SK-N-SH (cell line): ENCODE measurements at regions not wholly inside any gene's neighbourhood (a gene's known extent, or its start where the extent isn't known, plus 50 kb on each side); places are given as distances from the start of the nearest gene placed in this dataset.

Experiments
- CTCF ChIP-seq: fragments of 200-600 bp; sonication (generic); IDR thresholded peaks from 2 replicates; pipeline ENCODE4 v1.6.1; 2017; ENCODE audit warnings: antibody characterized with exemption, mild to moderate bottlenecking, moderate library complexity
- FOXJ3 ChIP-seq: sonication (generic); formaldehyde crosslinking; IDR thresholded peaks from 2 replicates; pipeline ENCODE4 v1.5.1; 2020; ENCODE audit warnings: mild to moderate bottlenecking, missing genetic modification reagents
- GABPA ChIP-seq: IDR thresholded peaks from 2 replicates; pipeline ENCODE4 v1.4.0; 2012; ENCODE audit warnings: low read depth, mild to moderate bottlenecking
- GATA2 ChIP-seq: sonication (generic); formaldehyde crosslinking; IDR thresholded peaks from 2 replicates; pipeline ENCODE4 v1.5.0; 2020; ENCODE audit warnings: mild to moderate bottlenecking, missing genetic modification reagents
- MXI1 ChIP-seq: IDR thresholded peaks from 2 replicates; pipeline ENCODE4 v1.6.1; 2012; ENCODE audit warnings: mild to moderate bottlenecking, low read depth, low read length, improper control_type of control experiment
- POLR2AphosphoS5 ChIP-seq: IDR thresholded peaks from 2 replicates; pipeline ENCODE4 v1.6.1; 2012; ENCODE audit warnings: low read depth, low read length
- SMC3 ChIP-seq: IDR thresholded peaks from 2 replicates; pipeline ENCODE4 v1.6.1; 2012; ENCODE audit warnings: low read depth, low read length, improper control_type of control experiment
- USF1 ChIP-seq: IDR thresholded peaks from 2 replicates; pipeline ENCODE4 v1.4.0; 2012; ENCODE audit warnings: low read depth, borderline replicate concordance
- ZBTB33 ChIP-seq: IDR thresholded peaks from 2 replicates; pipeline ENCODE4 v1.4.0; 2012; ENCODE audit warnings: low read depth, borderline replicate concordance

GRCh38 chr2:53475321-53475720 is 292.3 kb upstream of the CHAC2 start:
- TF ChIP-seq FOXJ3, result no peak
- TF ChIP-seq MXI1, result no peak
- TF ChIP-seq CTCF, result no peak
- no peak for TF ChIP-seq SMC3
- TF ChIP-seq USF1, result no peak
- TF ChIP-seq POLR2AphosphoS5, result no peak
- no peak for TF ChIP-seq GABPA
- no peak for TF ChIP-seq GATA2
- TF ChIP-seq ZBTB33, result no peak
